ENCODE measurements at regions not wholly inside any gene's neighbourhood (a gene's known extent, or its start where the extent isn't known, plus 50 kb on each side); places are given as distances from the start of the nearest gene placed in this dataset.
A peak's percentile ranks its signal among the peaks of the same experiment; 100 is the strongest.

- H3K4me3 ChIP-seq (ENCODE audit: low read depth, low read length) = no peak overlapping the region
- TF ChIP-seq CTCF (IDR thresholded peaks at IDR 0.05; ENCODE audit: insufficient read depth, low read length) = no peak
- DNase-seq (ENCODE audit: low read depth) = peak; percentile 53
These were observed 249.9 kb upstream of the LRTM1 start for GRCh38 chr3:55177749-55178148.

- DNase-seq (ENCODE audit: low read depth) = no peak
- H3K4me3 ChIP-seq (ENCODE audit: low read depth, low read length) = no peak overlapping the region
- no peak for TF ChIP-seq CTCF (IDR thresholded peaks at IDR 0.05; ENCODE audit: insufficient read depth, low read length)
These were observed 247.6 kb upstream of the LRTM1 start for GRCh38 chr3:55175423-55175822.

- TF ChIP-seq CTCF (IDR thresholded peaks at IDR 0.05; ENCODE audit: insufficient read depth, low read length) = no peak
- no peak for DNase-seq (ENCODE audit: low read depth)
- no peak overlapping the region for H3K4me3 ChIP-seq (ENCODE audit: low read depth, low read length)
These were observed 246.9 kb upstream of the LRTM1 start for GRCh38 chr3:55174747-55175146.

GRCh38 chr3:55173504-55173903 is 245.6 kb upstream of the LRTM1 start:
- TF ChIP-seq CTCF (IDR thresholded peaks at IDR 0.05; ENCODE audit: insufficient read depth, low read length) = no peak
- no peak for DNase-seq (ENCODE audit: low read depth)
- H3K4me3 ChIP-seq (ENCODE audit: low read depth, low read length) = no peak overlapping the region

- H3K4me3 ChIP-seq (ENCODE audit: low read depth, low read length) = no peak overlapping the region
- DNase-seq (ENCODE audit: low read depth) = no peak
- no peak for TF ChIP-seq CTCF (IDR thresholded peaks at IDR 0.05; ENCODE audit: insufficient read depth, low read length)
These were observed 245.1 kb upstream of the LRTM1 start for GRCh38 chr3:55172913-55173312.

- no peak overlapping the region for H3K4me3 ChIP-seq (ENCODE audit: low read depth, low read length)
- DNase-seq (ENCODE audit: low read depth) = no peak
- TF ChIP-seq CTCF (IDR thresholded peaks at IDR 0.05; ENCODE audit: insufficient read depth, low read length) = no peak
These were observed 242.6 kb upstream of the LRTM1 start for GRCh38 chr3:55170444-55170843.

- DNase-seq (ENCODE audit: low read depth) = peak; percentile 97
- H3K4me3 ChIP-seq (ENCODE audit: low read depth, low read length) = no peak overlapping the region
- TF ChIP-seq CTCF (IDR thresholded peaks at IDR 0.05; ENCODE audit: insufficient read depth, low read length) = no peak
These were observed 241.8 kb upstream of the LRTM1 start for GRCh38 chr3:55169608-55170072.

All from fibroblast of the aortic adventitia (primary cell).